GM23338 (cell line): ENCODE measurements at regions not wholly inside any gene's neighbourhood (a gene's known extent, or its start where the extent isn't known, plus 50 kb on each side); places are given as distances from the start of the nearest gene placed in this dataset.

Experiments used
- ATAC-seq: fragments of 200-7000 bp; cut with Tn5 transposase; 3 replicates; pipeline ENCODE4 v1.9.1; 2020
- DNase-seq: peaks from one replicate; pipeline ENCODE4 v3.0.0-alpha.2; 2015; ENCODE audit warnings: low spot score
- H2AFZ ChIP-seq: fragments of 200-600 bp; sonication (generic); 2 replicates; pipeline ENCODE4 v1.8.0; 2016; ENCODE audit warnings: antibody characterized with exemption, mild to moderate bottlenecking, moderate library complexity
- H3F3A ChIP-seq: fragments of 200-600 bp; sonication (generic); replicated peaks from 2 replicates; pipeline ENCODE4 v1.8.0; 2017; ENCODE audit warnings: antibody characterized with exemption, mixed run types, low read depth
- H3K27ac ChIP-seq: fragments of 200-600 bp; sonication (generic); 2 replicates; pipeline ENCODE4 v1.6.1; 2016; ENCODE audit warnings: low read depth
- H3K27me3 ChIP-seq: fragments of 200-600 bp; sonication (generic); 2 replicates; pipeline ENCODE4 v1.8.0; 2016; ENCODE audit warnings: mild to moderate bottlenecking, mixed run types, moderate library complexity; ENCODE audit not compliant: insufficient read depth
- H3K36me3 ChIP-seq: fragments of 200-600 bp; sonication (generic); 2 replicates; pipeline ENCODE4 v1.8.0; 2016; ENCODE audit warnings: mild to moderate bottlenecking; ENCODE audit not compliant: insufficient read depth
- H3K4me1 ChIP-seq: fragments of 200-600 bp; sonication (generic); 2 replicates; pipeline ENCODE4 v1.8.0; 2016; ENCODE audit warnings: mild to moderate bottlenecking, moderate library complexity; ENCODE audit not compliant: insufficient read depth
- H3K4me2 ChIP-seq: fragments of 200-600 bp; sonication (generic); 2 replicates; pipeline ENCODE4 v1.7.1; 2017; ENCODE audit warnings: mixed run types
- H3K4me3 ChIP-seq: fragments of 200-600 bp; sonication (generic); 2 replicates; pipeline ENCODE4 v1.6.1; 2016; ENCODE audit warnings: mixed run types
- H3K79me2 ChIP-seq: fragments of 200-600 bp; sonication (generic); replicated peaks from 2 replicates; pipeline ENCODE4 v1.8.0; 2017; ENCODE audit warnings: mild to moderate bottlenecking; ENCODE audit not compliant: insufficient read depth
- H3K9me2 ChIP-seq: fragments of 200-600 bp; sonication (generic); 2 replicates; pipeline ENCODE4 v1.8.0; 2017; ENCODE audit not compliant: insufficient read depth
- H4K20me1 ChIP-seq: fragments of 200-600 bp; sonication (generic); replicated peaks from 2 replicates; pipeline ENCODE4 v1.8.0; 2017; ENCODE audit warnings: mild to moderate bottlenecking; ENCODE audit not compliant: insufficient read depth
- H3K27ac Mint-ChIP-seq: 2 replicates; pipeline ENCODE4 v1.8.0; 2020; ENCODE audit warnings: inconsistent platforms, mild to moderate bottlenecking, moderate library complexity, mixed read lengths
- H3K27me3 Mint-ChIP-seq: 3 replicates; pipeline ENCODE4 v1.8.0; 2022; ENCODE audit warnings: low read depth, mild to moderate bottlenecking, moderate library complexity, mixed read lengths, inconsistent platforms; ENCODE audit not compliant: insufficient read depth, poor library complexity
- H3K36me3 Mint-ChIP-seq: 3 replicates; pipeline ENCODE4 v1.8.0; 2021; ENCODE audit warnings: low read depth, mild to moderate bottlenecking, inconsistent platforms, moderate library complexity, mixed read lengths
- H3K4me1 Mint-ChIP-seq: 3 replicates; pipeline ENCODE4 v1.8.0; 2020; ENCODE audit warnings: mild to moderate bottlenecking, inconsistent platforms, mixed read lengths
- H3K4me3 Mint-ChIP-seq: 3 replicates; pipeline ENCODE4 v1.8.0; 2021; ENCODE audit warnings: moderate library complexity, mild to moderate bottlenecking, inconsistent platforms, mixed read lengths
- H3K9me3 Mint-ChIP-seq: 3 replicates; pipeline ENCODE4 v1.8.0; 2020; ENCODE audit warnings: moderate library complexity, mild to moderate bottlenecking, inconsistent platforms, mixed read lengths
- CREB1 ChIP-seq: fragments of 250-450 bp; sonication (Bioruptor Pico); IDR thresholded peaks from 2 replicates; pipeline ENCODE4 v1.5.0; 2020; ENCODE audit warnings: low read depth, mild to moderate bottlenecking, moderate library complexity
- ETS1 ChIP-seq: IDR thresholded peaks from 2 replicates; pipeline ENCODE4 v1.6.1; 2016; ENCODE audit warnings: antibody characterized with exemption
- EZH2 ChIP-seq: fragments of 200-600 bp; sonication (generic); IDR thresholded peaks from one replicate; pipeline ENCODE4 v1.8.0; 2017; ENCODE audit warnings: antibody characterized with exemption, mild to moderate bottlenecking, low read depth; ENCODE audit not compliant: unreplicated experiment
- EZH2phosphoT487 ChIP-seq: fragments of 200-600 bp; sonication (generic); IDR thresholded peaks from one replicate; pipeline ENCODE4 v1.8.1; 2018; ENCODE audit warnings: antibody characterized with exemption; ENCODE audit not compliant: unreplicated experiment
- JUNB ChIP-seq: IDR thresholded peaks from one replicate; pipeline ENCODE4 v1.6.1; 2016; ENCODE audit warnings: antibody characterized with exemption; ENCODE audit not compliant: unreplicated experiment
- NANOG ChIP-seq: IDR thresholded peaks from 2 replicates; pipeline ENCODE4 v1.6.1; 2016; ENCODE audit warnings: antibody characterized with exemption, borderline replicate concordance
- POLR2AphosphoS5 ChIP-seq: IDR thresholded peaks from 2 replicates; pipeline ENCODE4 v1.6.1; 2016; ENCODE audit warnings: antibody characterized with exemption, low read depth
- REST ChIP-seq: IDR thresholded peaks from one replicate; pipeline ENCODE4 v1.6.1; 2018; ENCODE audit warnings: antibody characterized with exemption; ENCODE audit not compliant: unreplicated experiment
- STAT1 ChIP-seq: IDR thresholded peaks from one replicate; pipeline ENCODE4 v1.6.1; 2016; ENCODE audit warnings: antibody characterized with exemption; ENCODE audit not compliant: unreplicated experiment
- ZNF114 ChIP-seq: fragments of 250-450 bp; sonication (Bioruptor Pico); IDR thresholded peaks from 2 replicates; pipeline ENCODE4 v1.5.0; 2020; ENCODE audit warnings: mild to moderate bottlenecking, moderate library complexity
- ZNF331 ChIP-seq: fragments of 250-450 bp; sonication (Bioruptor Pico); IDR thresholded peaks from 2 replicates; pipeline ENCODE4 v1.5.0; 2020; ENCODE audit warnings: low read depth, mild to moderate bottlenecking, moderate library complexity
- TF ChIP-seq, protein P1 (sequence below): fragments of 250-450 bp; sonication (Bioruptor Pico); IDR thresholded peaks from 2 replicates; pipeline ENCODE4 v1.5.0; 2020; ENCODE audit warnings: mild to moderate bottlenecking, moderate library complexity

DNA sequence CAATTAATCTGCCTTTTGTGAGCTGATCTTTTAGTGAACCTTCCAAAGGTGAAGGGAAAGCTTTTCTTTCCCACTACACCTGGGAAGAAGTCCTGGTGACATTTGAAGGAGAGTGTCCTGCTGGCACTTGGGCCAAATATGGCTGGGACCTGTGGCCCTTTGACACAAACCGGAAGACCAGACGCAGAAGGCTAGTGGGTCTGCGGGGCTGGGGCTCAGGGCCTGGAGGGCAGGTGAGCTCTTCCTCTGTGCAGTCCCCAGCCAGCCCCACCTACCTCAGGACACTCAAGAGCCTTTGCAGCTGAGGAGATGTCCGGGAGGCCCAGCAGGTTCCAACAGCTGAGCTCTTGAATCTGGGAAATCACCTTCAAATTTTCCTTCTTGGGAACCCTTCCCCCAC lies 138.0 kb upstream of the THY1 start (continued):
- TF ChIP-seq, protein P1, sequence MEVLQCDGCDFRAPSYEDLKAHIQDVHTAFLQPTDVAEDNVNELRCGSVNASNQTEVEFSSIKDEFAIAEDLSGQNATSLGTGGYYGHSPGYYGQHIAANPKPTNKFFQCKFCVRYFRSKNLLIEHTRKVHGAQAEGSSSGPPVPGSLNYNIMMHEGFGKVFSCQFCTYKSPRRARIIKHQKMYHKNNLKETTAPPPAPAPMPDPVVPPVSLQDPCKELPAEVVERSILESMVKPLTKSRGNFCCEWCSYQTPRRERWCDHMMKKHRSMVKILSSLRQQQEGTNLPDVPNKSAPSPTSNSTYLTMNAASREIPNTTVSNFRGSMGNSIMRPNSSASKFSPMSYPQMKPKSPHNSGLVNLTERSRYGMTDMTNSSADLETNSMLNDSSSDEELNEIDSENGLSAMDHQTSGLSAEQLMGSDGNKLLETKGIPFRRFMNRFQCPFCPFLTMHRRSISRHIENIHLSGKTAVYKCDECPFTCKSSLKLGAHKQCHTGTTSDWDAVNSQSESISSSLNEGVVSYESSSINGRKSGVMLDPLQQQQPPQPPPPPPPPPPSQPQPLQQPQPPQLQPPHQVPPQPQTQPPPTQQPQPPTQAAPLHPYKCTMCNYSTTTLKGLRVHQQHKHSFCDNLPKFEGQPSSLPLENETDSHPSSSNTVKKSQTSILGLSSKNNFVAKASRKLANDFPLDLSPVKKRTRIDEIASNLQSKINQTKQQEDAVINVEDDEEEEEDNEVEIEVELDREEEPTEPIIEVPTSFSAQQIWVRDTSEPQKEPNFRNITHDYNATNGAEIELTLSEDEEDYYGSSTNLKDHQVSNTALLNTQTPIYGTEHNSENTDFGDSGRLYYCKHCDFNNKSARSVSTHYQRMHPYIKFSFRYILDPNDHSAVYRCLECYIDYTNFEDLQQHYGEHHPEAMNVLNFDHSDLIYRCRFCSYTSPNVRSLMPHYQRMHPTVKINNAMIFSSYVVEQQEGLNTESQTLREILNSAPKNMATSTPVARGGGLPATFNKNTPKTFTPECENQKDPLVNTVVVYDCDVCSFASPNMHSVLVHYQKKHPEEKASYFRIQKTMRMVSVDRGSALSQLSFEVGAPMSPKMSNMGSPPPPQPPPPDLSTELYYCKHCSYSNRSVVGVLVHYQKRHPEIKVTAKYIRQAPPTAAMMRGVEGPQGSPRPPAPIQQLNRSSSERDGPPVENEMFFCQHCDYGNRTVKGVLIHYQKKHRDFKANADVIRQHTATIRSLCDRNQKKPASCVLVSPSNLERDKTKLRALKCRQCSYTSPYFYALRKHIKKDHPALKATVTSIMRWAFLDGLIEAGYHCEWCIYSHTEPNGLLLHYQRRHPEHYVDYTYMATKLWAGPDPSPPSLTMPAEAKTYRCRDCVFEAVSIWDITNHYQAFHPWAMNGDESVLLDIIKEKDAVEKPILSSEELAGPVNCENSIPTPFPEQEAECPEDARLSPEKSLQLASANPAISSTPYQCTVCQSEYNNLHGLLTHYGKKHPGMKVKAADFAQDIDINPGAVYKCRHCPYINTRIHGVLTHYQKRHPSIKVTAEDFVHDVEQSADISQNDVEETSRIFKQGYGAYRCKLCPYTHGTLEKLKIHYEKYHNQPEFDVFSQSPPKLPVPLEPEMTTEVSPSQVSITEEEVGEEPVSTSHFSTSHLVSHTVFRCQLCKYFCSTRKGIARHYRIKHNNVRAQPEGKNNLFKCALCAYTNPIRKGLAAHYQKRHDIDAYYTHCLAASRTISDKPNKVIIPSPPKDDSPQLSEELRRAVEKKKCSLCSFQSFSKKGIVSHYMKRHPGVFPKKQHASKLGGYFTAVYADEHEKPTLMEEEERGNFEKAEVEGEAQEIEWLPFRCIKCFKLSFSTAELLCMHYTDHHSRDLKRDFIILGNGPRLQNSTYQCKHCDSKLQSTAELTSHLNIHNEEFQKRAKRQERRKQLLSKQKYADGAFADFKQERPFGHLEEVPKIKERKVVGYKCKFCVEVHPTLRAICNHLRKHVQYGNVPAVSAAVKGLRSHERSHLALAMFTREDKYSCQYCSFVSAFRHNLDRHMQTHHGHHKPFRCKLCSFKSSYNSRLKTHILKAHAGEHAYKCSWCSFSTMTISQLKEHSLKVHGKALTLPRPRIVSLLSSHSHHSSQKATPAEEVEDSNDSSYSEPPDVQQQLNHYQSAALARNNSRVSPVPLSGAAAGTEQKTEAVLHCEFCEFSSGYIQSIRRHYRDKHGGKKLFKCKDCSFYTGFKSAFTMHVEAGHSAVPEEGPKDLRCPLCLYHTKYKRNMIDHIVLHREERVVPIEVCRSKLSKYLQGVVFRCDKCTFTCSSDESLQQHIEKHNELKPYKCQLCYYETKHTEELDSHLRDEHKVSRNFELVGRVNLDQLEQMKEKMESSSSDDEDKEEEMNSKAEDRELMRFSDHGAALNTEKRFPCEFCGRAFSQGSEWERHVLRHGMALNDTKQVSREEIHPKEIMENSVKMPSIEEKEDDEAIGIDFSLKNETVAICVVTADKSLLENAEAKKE (CRISPR knock-in tag) = no peak
- TF ChIP-seq JUNB = no peak
- TF ChIP-seq ZNF331 = no peak
- TF ChIP-seq STAT1 = no peak

GRCh38 chr11:119560291-119560690 lies 137.3 kb upstream of the THY1 start:
- no peak overlapping the region for H3K27ac Mint-ChIP-seq
- H3K4me3 Mint-ChIP-seq = no peak overlapping the region
- H3K36me3 Mint-ChIP-seq = 0 out of 3 replicates have a peak, but pooled peaks cover 5% of the 10 kb centered on the region
- H3F3A ChIP-seq = no peaks in the 10 kb centered on the region
- no peaks in the 10 kb centered on the region for H3K4me1 ChIP-seq
- no peak overlapping the region for H3K4me2 ChIP-seq
- H3K9me3 Mint-ChIP-seq = peaks cover 11% of the 10 kb centered on the region; the same call in 2 of the 3 replicates
- no peaks in the 10 kb centered on the region for H3K36me3 ChIP-seq
- no peak overlapping the region for H3K4me3 ChIP-seq
- peaks cover 6% of the 10 kb centered on the region for H3K27me3 Mint-ChIP-seq
- H3K27me3 ChIP-seq = no peaks in the 10 kb centered on the region
- no peak for TF ChIP-seq ETS1
- no peak for TF ChIP-seq NANOG
- TF ChIP-seq JUNB = no peak
- no peak for TF ChIP-seq STAT1
- no peak for TF ChIP-seq POLR2AphosphoS5
- no peak for TF ChIP-seq ZNF114
- TF ChIP-seq EZH2phosphoT487 = no peak
- no peak for TF ChIP-seq REST
- no peak for TF ChIP-seq CREB1 (CRISPR knock-in tag)
- TF ChIP-seq EZH2 = no peak
- no peak overlapping the region for H3K27ac ChIP-seq
- H3K9me2 ChIP-seq = no peaks in the 10 kb centered on the region; the same call in 1 of the 2 replicates
- H4K20me1 ChIP-seq = no peaks in the 10 kb centered on the region
- DNase-seq (no peak), ATAC-seq (no peak)
- H3K79me2 ChIP-seq = no peaks in the 10 kb centered on the region
- H3K4me1 Mint-ChIP-seq = no peaks in the 10 kb centered on the region
- H2AFZ ChIP-seq = no peak overlapping the region
